Left lobe of liver (tissue), 2 donors: ENCODE measurements at regions not wholly inside any gene's neighbourhood (a gene's known extent, or its start where the extent isn't known, plus 50 kb on each side); places are given as distances from the start of the nearest gene placed in this dataset.
"Not testable (repeated sequence)": the region's sequence is repeated elsewhere in the genome, so short reads cannot be mapped to it uniquely, and the experiment has no call there.

Experiments used
- ATAC-seq: fragments of 200-7000 bp; cut with Tn5 transposase; one replicate; pipeline ENCODE4 v1.9.1; 2020; ENCODE audit warnings: mild to moderate bottlenecking, moderate library complexity
- DNase-seq: peaks from one replicate; pipeline ENCODE4 v3.0.0-alpha.2; 2020; ENCODE audit warnings: low spot score
- donor health status: DM: no; HTN: no; CAD: no; lungs with moderate emphysema.
- donor health status: DM: no; HTN: yes; CAD: no.

DNA sequence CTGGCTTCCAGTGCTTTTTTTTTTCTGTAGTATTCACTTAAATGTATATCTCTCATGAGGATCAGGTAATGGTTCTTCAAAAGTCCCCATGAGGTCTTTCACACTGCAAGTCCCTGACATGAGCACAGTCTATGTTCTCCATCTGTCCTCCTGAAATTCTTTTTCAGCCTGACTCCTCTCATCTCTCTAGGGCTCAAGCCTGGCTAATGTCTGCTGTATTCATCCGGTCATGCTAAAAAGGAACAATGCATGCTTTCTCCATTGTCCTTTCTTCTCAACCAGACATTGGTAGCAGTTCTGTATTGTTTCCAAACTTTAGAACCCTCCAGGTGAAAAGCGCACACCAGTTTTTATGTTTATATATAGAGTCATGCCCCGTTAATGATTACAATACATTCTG is 368.3 kb upstream of the OLFM3 start:
- ATAC-seq (no peak), DNase-seq (no peak)

GRCh38 chr1:102336602-102337001 is 339.9 kb upstream of the OLFM3 start:
- no peak for DNase-seq
- no peak for ATAC-seq

GRCh38 chr1:102318104-102318806 is 321.5 kb upstream of the OLFM3 start:
- DNase-seq (no peak), ATAC-seq (no peak)

- DNase-seq (no peak), ATAC-seq (no peak)
Observed at GRCh38 chr1:102315096-102315495, 318.4 kb upstream of the OLFM3 start.

GRCh38 chr1:102296116-102296515 is 299.4 kb upstream of the OLFM3 start:
- ATAC-seq: no peak
- no peak for DNase-seq

- ATAC-seq: no peak
- no peak for DNase-seq
Observed at GRCh38 chr1:102282955-102283354, 286.2 kb upstream of the OLFM3 start.

DNA sequence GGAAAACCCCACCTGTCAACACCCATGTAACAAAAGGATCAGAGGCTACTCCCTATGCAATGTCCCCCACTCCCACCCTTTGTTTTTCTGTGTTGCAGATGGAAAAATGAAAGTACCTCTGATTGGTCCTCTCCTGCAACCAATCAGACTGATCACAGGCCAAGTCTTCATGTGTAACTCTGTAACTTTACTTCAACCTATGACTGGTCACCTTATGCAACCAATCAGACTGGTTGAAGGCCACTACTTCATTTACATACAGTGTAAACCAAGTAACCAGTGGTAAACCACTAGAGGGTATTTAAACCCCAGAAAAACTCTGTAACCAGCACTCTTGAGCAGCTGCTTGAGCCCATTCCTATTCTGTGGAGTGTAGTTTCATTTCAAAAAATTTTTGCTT is 266.3 kb upstream of the OLFM3 start:
- DNase-seq (no peak), ATAC-seq (no peak)

GRCh38 chr1:102252731-102253505 is 256.2 kb upstream of the OLFM3 start:
- DNase-seq (no peak), ATAC-seq (no peak)

DNA sequence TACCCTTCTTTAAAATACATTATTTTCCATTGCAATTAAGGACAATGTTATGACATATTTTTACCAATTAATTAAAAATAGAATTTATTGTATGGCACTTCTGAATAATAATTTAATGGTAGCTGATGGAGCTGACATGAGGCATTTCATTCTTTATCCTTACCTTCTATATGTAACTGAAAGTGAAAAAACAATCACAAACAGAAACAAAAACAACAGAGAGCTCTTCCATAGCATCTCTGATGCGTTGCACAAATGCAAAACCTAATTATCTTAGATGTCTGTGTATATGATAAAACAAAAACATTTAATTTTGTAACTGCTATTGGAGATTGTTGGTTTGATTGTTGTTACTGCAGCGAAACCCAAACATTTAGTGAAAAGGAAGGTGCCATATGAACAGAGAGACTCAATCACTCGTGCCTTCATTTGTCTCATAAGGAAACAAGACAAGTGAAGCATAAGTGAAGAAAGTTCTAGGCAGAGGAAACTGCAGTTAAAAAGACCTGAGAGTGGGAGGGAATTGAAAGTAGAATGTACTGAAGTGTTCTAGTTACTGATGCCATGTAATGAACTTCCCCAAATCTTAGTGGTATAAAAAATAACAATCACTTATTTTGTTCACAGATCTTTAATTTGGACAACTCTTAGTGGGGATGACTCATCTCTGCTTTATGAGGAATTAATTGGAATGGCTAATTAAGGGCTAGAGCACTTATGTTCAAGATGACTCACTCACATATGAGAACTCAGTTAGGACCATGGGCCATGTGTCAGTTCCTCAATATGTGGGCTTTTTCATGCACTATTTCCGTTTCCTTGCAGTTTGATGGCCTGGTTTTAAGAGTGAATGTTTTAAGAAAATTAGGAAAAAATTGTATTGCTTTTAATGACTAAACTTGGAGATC is 245.0 kb upstream of the OLFM3 start:
- no peak for DNase-seq

DNA sequence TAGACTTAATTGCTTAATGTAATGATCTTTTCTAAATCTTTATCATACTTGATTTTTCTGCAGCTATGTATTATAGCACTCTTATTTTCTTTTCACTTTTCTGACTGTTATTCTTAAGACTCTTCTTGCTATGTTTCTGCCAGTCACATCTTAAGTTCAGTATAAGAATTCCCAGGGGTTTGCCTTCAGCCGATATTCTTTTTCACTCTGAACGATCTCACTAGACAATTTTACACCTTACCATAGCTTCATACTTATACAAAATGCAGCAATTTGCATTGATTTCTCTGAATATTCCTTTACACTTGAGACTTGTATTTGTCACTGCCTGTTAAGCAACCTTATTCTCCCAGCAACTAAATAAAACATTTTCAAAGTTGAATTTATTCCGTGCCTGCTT is 242.5 kb upstream of the OLFM3 start:
- ATAC-seq: no peak

More for the DNA sequence above, 245.0 kb upstream of the OLFM3 start:
- ATAC-seq: no peak

GRCh38 chr1:102234753-102235359 is 238.1 kb upstream of the OLFM3 start:
- DNase-seq (no peak), ATAC-seq (no peak)

More for the DNA sequence above, 242.5 kb upstream of the OLFM3 start:
- DNase-seq: no peak

DNA sequence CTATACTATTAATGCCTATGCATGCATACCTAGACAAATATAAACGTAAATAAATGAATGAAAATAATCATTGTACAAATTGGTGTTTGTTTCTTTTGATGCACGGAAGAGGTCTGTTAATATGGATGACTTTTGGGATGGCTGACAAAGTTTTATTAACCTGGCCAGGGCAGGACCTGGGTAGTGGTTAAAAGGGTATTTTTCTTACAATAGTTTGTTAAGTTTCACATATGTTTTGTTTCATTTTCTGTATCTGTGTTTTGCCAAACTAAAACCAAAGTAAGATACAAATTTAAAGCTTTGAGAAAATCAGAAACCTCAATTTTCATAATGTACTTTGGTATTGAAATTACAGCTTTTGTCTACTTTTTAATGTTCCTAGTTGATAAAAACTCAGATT is 222.7 kb upstream of the OLFM3 start:
- DNase-seq (no peak), ATAC-seq (no peak)

DNA sequence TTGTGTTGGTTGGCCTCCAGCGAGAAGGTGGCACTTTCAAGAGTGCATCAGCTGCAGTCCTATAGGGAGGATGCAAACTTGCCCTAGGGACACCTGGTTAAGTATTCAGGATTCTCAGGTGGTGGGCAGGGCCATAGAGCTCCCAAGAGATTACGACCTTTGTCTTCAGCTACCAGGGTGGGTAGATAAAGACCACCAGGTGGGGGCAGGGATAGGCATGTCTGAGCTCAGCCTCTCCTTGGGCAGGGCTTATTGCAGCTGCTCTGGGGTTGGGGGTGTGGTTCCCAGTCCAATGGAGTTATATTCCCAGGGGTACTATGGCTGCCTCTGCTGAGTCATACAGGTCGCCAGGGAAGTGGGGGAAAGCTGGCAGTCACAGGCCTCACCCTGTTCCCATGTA is 214.2 kb upstream of the OLFM3 start:
- DNase-seq: not testable (repeated sequence)

DNA sequence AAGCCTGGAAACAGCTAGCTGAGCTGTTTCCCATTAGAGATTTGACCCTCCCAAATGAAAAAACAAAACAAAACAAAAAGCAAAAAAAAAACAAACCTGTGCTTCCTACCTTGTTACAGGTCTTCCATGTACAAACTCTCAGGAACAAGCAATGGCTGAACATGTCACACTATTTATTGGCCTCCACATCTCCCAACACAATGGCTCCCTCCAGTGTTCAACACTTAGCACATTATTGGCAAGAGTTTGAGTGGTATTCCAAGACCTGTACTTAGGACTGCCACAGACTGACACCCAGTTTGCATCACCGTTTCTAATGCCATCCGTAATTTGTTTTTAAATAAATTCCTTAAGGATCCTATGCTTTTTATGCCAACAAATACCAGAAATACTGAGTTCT is 195.0 kb upstream of the OLFM3 start:
- ATAC-seq: peak; percentile 83
- DNase-seq: no peak

More for the DNA sequence above, 214.2 kb upstream of the OLFM3 start:
- ATAC-seq: not testable (repeated sequence)

- no peak for DNase-seq
- ATAC-seq: no peak
Observed at GRCh38 chr1:102190429-102190828, 193.7 kb upstream of the OLFM3 start.

DNA sequence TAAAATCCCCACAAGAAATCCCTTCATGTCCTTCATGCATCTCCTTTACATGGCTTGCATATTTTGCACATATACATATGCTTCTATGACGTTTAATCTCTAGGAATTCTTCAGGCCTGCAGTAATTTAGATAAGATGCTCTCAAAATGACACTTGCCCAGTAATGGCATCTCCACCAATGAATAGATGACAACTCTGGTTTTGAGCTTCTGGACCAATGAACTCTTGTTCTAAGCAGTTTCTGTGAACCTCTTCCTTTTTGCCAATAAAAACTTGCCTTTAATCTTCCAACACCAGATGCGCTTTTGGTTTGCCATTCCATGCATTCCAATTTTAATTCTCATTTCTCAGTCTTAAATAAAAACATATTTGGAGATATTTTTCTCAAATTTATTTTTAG is 189.8 kb upstream of the OLFM3 start:
- no peak for ATAC-seq
- no peak for DNase-seq

- no peak for DNase-seq
- ATAC-seq: no peak
Observed at GRCh38 chr1:102185260-102185659, 188.5 kb upstream of the OLFM3 start.

DNA sequence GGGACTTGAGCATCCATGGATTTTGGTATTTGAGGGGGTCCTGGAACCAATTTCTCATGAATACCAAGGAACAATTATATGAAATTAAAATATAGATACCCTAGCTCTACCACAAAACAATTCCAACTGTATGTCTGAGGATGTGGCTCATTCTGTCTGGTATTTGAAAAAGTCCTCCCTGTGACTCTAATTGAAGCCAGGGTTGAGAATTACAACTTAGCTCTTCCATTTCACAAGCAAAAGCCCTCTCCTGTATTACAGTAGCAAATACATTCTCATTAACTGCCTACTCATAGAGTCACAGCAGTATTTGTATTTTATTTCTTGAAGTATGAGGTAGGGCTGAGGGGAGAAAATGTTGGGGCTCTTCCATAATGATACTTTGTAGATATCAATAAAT is 187.8 kb upstream of the OLFM3 start:
- ATAC-seq: no peak

DNA sequence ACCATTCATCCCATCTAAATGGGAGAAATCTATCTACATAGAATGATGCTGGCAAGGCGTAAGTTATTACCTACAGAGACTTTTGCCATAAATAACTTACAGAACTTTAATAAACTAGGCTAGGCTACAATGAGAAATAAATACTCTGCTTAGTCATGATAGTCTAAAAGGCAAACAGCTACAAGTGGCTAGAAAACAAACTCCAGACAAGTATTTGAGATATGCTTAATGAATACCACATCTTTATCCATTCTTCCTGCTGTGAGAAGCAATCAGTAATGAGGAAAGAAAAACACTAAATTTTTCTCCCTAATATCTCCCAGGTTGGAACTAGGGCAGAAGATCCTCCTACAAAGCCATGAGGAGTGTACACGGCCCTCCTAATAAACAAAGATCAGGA is 187.0 kb upstream of the OLFM3 start:
- DNase-seq (no peak), ATAC-seq (no peak)

More for the DNA sequence above, 187.8 kb upstream of the OLFM3 start:
- DNase-seq: no peak

DNA sequence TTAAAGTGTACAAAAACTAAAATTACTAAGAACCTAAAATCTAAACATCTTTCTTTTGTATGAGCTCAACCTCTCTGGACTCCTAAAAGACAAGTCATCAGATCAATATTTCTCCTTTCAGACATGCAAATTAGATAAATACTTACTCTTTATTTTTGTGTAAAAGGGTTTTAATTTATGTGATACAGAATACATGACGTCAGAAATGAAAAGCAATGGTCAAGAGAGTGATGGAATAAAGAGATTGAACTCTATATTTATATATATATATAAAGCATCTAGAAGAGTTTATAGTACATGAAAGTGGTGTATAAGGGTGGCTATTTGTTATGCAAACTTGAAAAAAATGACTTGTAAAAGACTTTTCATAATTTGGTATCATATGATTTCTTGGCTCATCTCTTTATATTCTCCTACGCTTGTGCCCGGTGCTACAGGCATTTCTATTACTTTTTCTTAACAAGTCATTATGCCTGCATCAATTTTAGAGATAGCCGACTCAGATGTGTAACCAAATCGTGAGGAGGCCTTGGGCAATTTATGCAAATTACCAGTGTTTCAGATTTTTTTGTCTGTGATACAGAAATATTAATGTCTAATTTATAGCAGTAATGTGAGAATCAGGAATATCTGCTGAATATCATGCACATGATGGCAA is 186.0 kb upstream of the OLFM3 start:
- no peak for ATAC-seq
- DNase-seq: no peak
